Activated naive CD8-positive, alpha-beta T cell treated with anti-CD3 and anti-CD28 coated beads, Interleukin-2, amount 50 U/mL, for 24 hours (primary cell): ENCODE measurements at regions not wholly inside any gene's neighbourhood (a gene's known extent, or its start where the extent isn't known, plus 50 kb on each side); places are given as distances from the start of the nearest gene placed in this dataset.

Experiments
- ATAC-seq: fragments of 150-1000 bp; cut with Tn5 transposase; one replicate; pipeline ENCODE4 v1.10.0; 2021
- DNase-seq: peaks from one replicate; pipeline ENCODE4 v3.0.0; 2021
- H3K27ac Mint-ChIP-seq: one replicate; pipeline ENCODE4 v1.8.0; 2021; ENCODE audit warnings: mild to moderate bottlenecking, mixed read lengths
- H3K27me3 Mint-ChIP-seq: one replicate; pipeline ENCODE4 v1.8.0; 2021; ENCODE audit warnings: mixed read lengths
- H3K36me3 Mint-ChIP-seq: one replicate; pipeline ENCODE4 v1.8.0; 2021; ENCODE audit warnings: low read depth, mixed read lengths
- H3K4me1 Mint-ChIP-seq: one replicate; pipeline ENCODE4 v1.8.0; 2021; ENCODE audit warnings: mixed read lengths
- H3K4me3 Mint-ChIP-seq: one replicate; pipeline ENCODE4 v1.8.0; 2021; ENCODE audit warnings: mild to moderate bottlenecking, moderate library complexity, mixed read lengths
- H3K9me3 Mint-ChIP-seq: one replicate; pipeline ENCODE4 v1.8.0; 2021; ENCODE audit warnings: mixed read lengths

- H3K4me3 Mint-ChIP-seq, result no peak overlapping the region
- no peaks in the 10 kb centered on the region for H3K36me3 Mint-ChIP-seq
- H3K27ac Mint-ChIP-seq, result no peak overlapping the region
- DNase-seq (no peak), ATAC-seq (no peak)
- no peaks in the 10 kb centered on the region for H3K27me3 Mint-ChIP-seq
- no peaks in the 10 kb centered on the region for H3K4me1 Mint-ChIP-seq
- H3K9me3 Mint-ChIP-seq, result no peaks in the 10 kb centered on the region
Measured at GRCh38 chr12:86683568-86684304, 427.5 kb upstream of the MGAT4C start.

- H3K27ac Mint-ChIP-seq, result no peak overlapping the region
- no peaks in the 10 kb centered on the region for H3K27me3 Mint-ChIP-seq
- H3K36me3 Mint-ChIP-seq, result no peaks in the 10 kb centered on the region
- H3K9me3 Mint-ChIP-seq, result peaks cover 6% of the 10 kb centered on the region
- DNase-seq (no peak), ATAC-seq (no peak)
- no peaks in the 10 kb centered on the region for H3K4me1 Mint-ChIP-seq
- H3K4me3 Mint-ChIP-seq, result no peak overlapping the region
Measured at GRCh38 chr12:86681060-86681459, 424.9 kb upstream of the MGAT4C start.

GRCh38 chr12:86675197-86675596, 419.0 kb upstream of the MGAT4C start:
- H3K4me1 Mint-ChIP-seq, result no peaks in the 10 kb centered on the region
- ATAC-seq (no peak), DNase-seq (no peak)
- peaks cover 10% of the 10 kb centered on the region for H3K9me3 Mint-ChIP-seq
- H3K27me3 Mint-ChIP-seq, result no peaks in the 10 kb centered on the region
- no peak overlapping the region for H3K27ac Mint-ChIP-seq
- H3K4me3 Mint-ChIP-seq, result no peak overlapping the region
- H3K36me3 Mint-ChIP-seq, result no peaks in the 10 kb centered on the region

- H3K9me3 Mint-ChIP-seq, result peaks cover 8% of the 10 kb centered on the region
- H3K27ac Mint-ChIP-seq, result no peak overlapping the region
- H3K27me3 Mint-ChIP-seq, result no peaks in the 10 kb centered on the region
- H3K4me1 Mint-ChIP-seq, result no peaks in the 10 kb centered on the region
- H3K4me3 Mint-ChIP-seq, result no peak overlapping the region
- H3K36me3 Mint-ChIP-seq, result no peaks in the 10 kb centered on the region
- no peak for ATAC-seq
- no peak for DNase-seq
Measured at GRCh38 chr12:86670986-86671385, 414.8 kb upstream of the MGAT4C start.

GRCh38 chr12:86669010-86669409, 412.8 kb upstream of the MGAT4C start:
- H3K4me3 Mint-ChIP-seq, result no peak overlapping the region
- H3K36me3 Mint-ChIP-seq, result no peaks in the 10 kb centered on the region
- ATAC-seq (no peak), DNase-seq (no peak)
- no peaks in the 10 kb centered on the region for H3K27me3 Mint-ChIP-seq
- H3K4me1 Mint-ChIP-seq, result no peaks in the 10 kb centered on the region
- no peak overlapping the region for H3K27ac Mint-ChIP-seq
- peaks cover 10% of the 10 kb centered on the region for H3K9me3 Mint-ChIP-seq

- no peaks in the 10 kb centered on the region for H3K36me3 Mint-ChIP-seq
- H3K4me1 Mint-ChIP-seq, result no peaks in the 10 kb centered on the region
- ATAC-seq (no peak), DNase-seq (no peak)
- H3K27me3 Mint-ChIP-seq, result no peaks in the 10 kb centered on the region
- H3K27ac Mint-ChIP-seq, result no peak overlapping the region
- H3K9me3 Mint-ChIP-seq, result peaks cover 10% of the 10 kb centered on the region
- H3K4me3 Mint-ChIP-seq, result no peak overlapping the region
Measured at GRCh38 chr12:86666316-86666715, 410.1 kb upstream of the MGAT4C start.

GRCh38 chr12:86663716-86664115, 407.5 kb upstream of the MGAT4C start:
- Mint-ChIP-seq H3K27me3 (no peaks in the 10 kb centered on the region), H3K27ac (no peak overlapping the region), H3K36me3 (no peaks in the 10 kb centered on the region), H3K9me3 (peaks cover 9% of the 10 kb centered on the region), H3K4me3 (no peak overlapping the region), H3K4me1 (no peaks in the 10 kb centered on the region)
- DNase-seq (no peak), ATAC-seq (no peak)

GRCh38 chr12:86663173-86663572, 407.0 kb upstream of the MGAT4C start:
- DNase-seq (no peak), ATAC-seq (no peak)
- no peaks in the 10 kb centered on the region for H3K4me1 Mint-ChIP-seq
- no peak overlapping the region for H3K27ac Mint-ChIP-seq
- peaks cover 8% of the 10 kb centered on the region for H3K9me3 Mint-ChIP-seq
- no peak overlapping the region for H3K4me3 Mint-ChIP-seq
- no peaks in the 10 kb centered on the region for H3K27me3 Mint-ChIP-seq
- H3K36me3 Mint-ChIP-seq, result no peaks in the 10 kb centered on the region

- H3K36me3 Mint-ChIP-seq, result no peaks in the 10 kb centered on the region
- no peaks in the 10 kb centered on the region for H3K4me1 Mint-ChIP-seq
- no peaks in the 10 kb centered on the region for H3K27me3 Mint-ChIP-seq
- peaks cover 6% of the 10 kb centered on the region for H3K9me3 Mint-ChIP-seq
- DNase-seq (no peak), ATAC-seq (no peak)
- no peak overlapping the region for H3K27ac Mint-ChIP-seq
- no peak overlapping the region for H3K4me3 Mint-ChIP-seq
Measured at GRCh38 chr12:86662464-86662863, 406.3 kb upstream of the MGAT4C start.

GRCh38 chr12:86660488-86661147, 404.4 kb upstream of the MGAT4C start:
- no peaks in the 10 kb centered on the region for H3K36me3 Mint-ChIP-seq
- H3K9me3 Mint-ChIP-seq, result peaks cover 6% of the 10 kb centered on the region
- no peak overlapping the region for H3K27ac Mint-ChIP-seq
- ATAC-seq, result no peak
- DNase-seq, result no peak
- no peaks in the 10 kb centered on the region for H3K27me3 Mint-ChIP-seq
- no peak overlapping the region for H3K4me3 Mint-ChIP-seq
- no peaks in the 10 kb centered on the region for H3K4me1 Mint-ChIP-seq

GRCh38 chr12:86659985-86660384, 403.8 kb upstream of the MGAT4C start:
- Mint-ChIP-seq H3K4me3 (no peak overlapping the region), H3K4me1 (no peaks in the 10 kb centered on the region), H3K9me3 (peaks cover 6% of the 10 kb centered on the region), H3K36me3 (no peaks in the 10 kb centered on the region), H3K27ac (no peak overlapping the region), H3K27me3 (no peaks in the 10 kb centered on the region)
- ATAC-seq (no peak), DNase-seq (no peak)

GRCh38 chr12:86658303-86658702, 402.1 kb upstream of the MGAT4C start:
- DNase-seq, result no peak
- no peaks in the 10 kb centered on the region for H3K36me3 Mint-ChIP-seq

GRCh38 chr12:86647800-86648199, 391.6 kb upstream of the MGAT4C start:
- Mint-ChIP-seq H3K27ac (no peak overlapping the region), H3K27me3 (no peaks in the 10 kb centered on the region), H3K36me3 (no peaks in the 10 kb centered on the region)

More at GRCh38 chr12:86658303-86658702, 402.1 kb upstream of the MGAT4C start:
- no peak for ATAC-seq
- no peaks in the 10 kb centered on the region for H3K9me3 Mint-ChIP-seq
- no peaks in the 10 kb centered on the region for H3K4me1 Mint-ChIP-seq
- no peak overlapping the region for H3K27ac Mint-ChIP-seq
- no peak overlapping the region for H3K4me3 Mint-ChIP-seq
- no peaks in the 10 kb centered on the region for H3K27me3 Mint-ChIP-seq

GRCh38 chr12:86634456-86635410, 378.5 kb upstream of the MGAT4C start:
- H3K9me3 Mint-ChIP-seq, result peaks cover 3% of the 10 kb centered on the region
- no peak for ATAC-seq
- no peaks in the 10 kb centered on the region for H3K27me3 Mint-ChIP-seq
- H3K4me3 Mint-ChIP-seq, result no peak overlapping the region
- H3K36me3 Mint-ChIP-seq, result no peaks in the 10 kb centered on the region
- DNase-seq, result no peak
- no peak overlapping the region for H3K27ac Mint-ChIP-seq
- H3K4me1 Mint-ChIP-seq, result no peaks in the 10 kb centered on the region

More at GRCh38 chr12:86647800-86648199, 391.6 kb upstream of the MGAT4C start:
- H3K9me3 Mint-ChIP-seq, result peaks cover 11% of the 10 kb centered on the region
- ATAC-seq (no peak), DNase-seq (no peak)
- no peak overlapping the region for H3K4me3 Mint-ChIP-seq
- H3K4me1 Mint-ChIP-seq, result no peaks in the 10 kb centered on the region
